OCI-LY3 (cell line): ENCODE measurements at regions not wholly inside any gene's neighbourhood (a gene's known extent, or its start where the extent isn't known, plus 50 kb on each side); places are given as distances from the start of the nearest gene placed in this dataset.

Source experiments
- CTCF ChIP-seq: fragments of 200-600, 300-600 bp; sonication (generic); IDR thresholded peaks from 2 replicates; pipeline ENCODE4 v1.5.1; 2014; ENCODE audit warnings: antibody characterized with exemption, low read length, low read depth
- EZH2phosphoT487 ChIP-seq: fragments of 200-600 bp; shearing (Covaris generic); IDR thresholded peaks from 2 replicates; pipeline ENCODE4 v1.6.1; 2018; ENCODE audit warnings: antibody characterized with exemption, mixed run types, low read depth

GRCh38 chr1:81545734-81546133 lies 255.0 kb upstream of the ADGRL2 start:
- TF ChIP-seq CTCF (no peak), EZH2phosphoT487 (no peak)
